ENCODE measurements at regions not wholly inside any gene's neighbourhood (a gene's known extent, or its start where the extent isn't known, plus 50 kb on each side); places are given as distances from the start of the nearest gene placed in this dataset.
"Not testable (repeated sequence)": the region's sequence is repeated elsewhere in the genome, so short reads cannot be mapped to it uniquely, and the experiment has no call there.

DNA sequence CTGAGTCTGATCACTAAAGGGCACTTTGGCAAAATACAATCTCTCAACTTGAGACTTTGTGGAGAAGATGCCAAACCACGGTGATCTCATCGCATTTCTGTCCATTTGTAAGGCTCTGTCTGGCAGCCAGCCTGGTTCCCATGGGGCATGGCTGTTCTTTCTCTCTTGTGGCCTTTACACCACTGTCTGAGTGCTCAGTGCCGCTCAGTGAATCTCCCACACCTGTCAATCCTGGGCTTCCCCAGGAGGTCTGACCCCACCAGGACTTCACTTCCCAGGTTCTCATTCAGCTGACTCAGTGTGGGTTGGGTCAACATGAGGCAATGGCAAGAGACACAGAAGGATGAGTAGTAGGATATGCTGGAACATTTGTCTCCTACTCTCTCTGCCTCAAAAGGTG, 96.8 kb upstream of the TRIB2 start:
- no peak overlapping the region for H3K27ac ChIP-seq
- no peak overlapping the region for H3K4me3 ChIP-seq
- no peaks in the 10 kb centered on the region for H3K27me3 ChIP-seq
- DNase-seq: peak; percentile 56 to 60
- no peaks in the 10 kb centered on the region for H3K9me3 ChIP-seq (replicated peaks)
- no peaks in the 10 kb centered on the region; the same call in 1 of the 2 replicates for H3K36me3 ChIP-seq
- peaks cover 12% of the 10 kb centered on the region; the same call in 1 of the 2 replicates for H3K4me1 ChIP-seq

DNA sequence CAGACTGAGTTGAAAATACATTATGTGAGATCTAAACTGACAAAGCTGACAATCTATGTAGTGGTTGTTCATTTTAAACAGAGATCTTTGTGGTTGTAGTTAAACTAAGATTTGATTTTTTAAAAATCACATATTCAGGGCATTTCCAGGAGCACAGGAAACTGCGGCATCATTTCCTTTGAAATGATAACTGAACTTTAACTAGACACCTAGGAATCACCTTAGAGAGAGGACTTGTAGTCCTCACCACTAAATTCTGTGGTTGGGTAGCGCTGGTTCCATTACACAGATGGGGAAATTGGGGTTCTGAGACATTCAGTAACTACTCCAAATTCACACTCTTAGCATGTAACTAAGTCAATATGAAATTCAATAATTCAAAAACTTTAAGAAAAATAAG, 96.0 kb upstream of the TRIB2 start:
- no peak overlapping the region for H3K4me3 ChIP-seq
- no peak for DNase-seq
- no peak overlapping the region for H3K27ac ChIP-seq
- H3K36me3 ChIP-seq: no peaks in the 10 kb centered on the region; the same call in 1 of the 2 replicates
- no peaks in the 10 kb centered on the region for H3K27me3 ChIP-seq
- H3K9me3 ChIP-seq (replicated peaks): no peaks in the 10 kb centered on the region
- peaks cover 12% of the 10 kb centered on the region; the same call in 1 of the 2 replicates for H3K4me1 ChIP-seq

DNA sequence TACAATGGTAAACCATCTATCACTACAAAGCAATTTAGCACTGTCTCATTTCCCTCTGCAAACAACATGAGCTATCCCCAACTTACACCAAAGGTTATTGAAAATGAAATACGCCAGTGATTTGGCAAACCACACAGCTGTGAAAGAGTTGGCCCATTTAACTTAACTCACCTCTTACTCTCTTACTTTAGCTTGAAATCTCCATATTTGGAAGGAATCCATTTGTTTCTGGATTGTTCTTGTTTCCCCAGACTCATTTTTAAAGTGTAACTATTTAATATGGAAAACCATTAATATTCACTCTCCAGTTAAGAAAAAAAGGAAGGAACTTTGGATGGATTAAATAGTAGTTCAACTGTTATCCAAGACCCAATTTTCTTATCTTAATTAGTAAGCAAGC, 93.7 kb upstream of the TRIB2 start:
- Histone ChIP-seq H3K36me3 (no peaks in the 10 kb centered on the region; the same call in 1 of the 2 replicates), H3K4me1 (peaks cover 12% of the 10 kb centered on the region; the same call in 1 of the 2 replicates), H3K9me3 (replicated peaks) (no peaks in the 10 kb centered on the region; the same call in 1 of the 2 replicates), H3K27me3 (no peaks in the 10 kb centered on the region), H3K27ac (no peak overlapping the region), H3K4me3 (no peak overlapping the region)
- no peak for DNase-seq

DNA sequence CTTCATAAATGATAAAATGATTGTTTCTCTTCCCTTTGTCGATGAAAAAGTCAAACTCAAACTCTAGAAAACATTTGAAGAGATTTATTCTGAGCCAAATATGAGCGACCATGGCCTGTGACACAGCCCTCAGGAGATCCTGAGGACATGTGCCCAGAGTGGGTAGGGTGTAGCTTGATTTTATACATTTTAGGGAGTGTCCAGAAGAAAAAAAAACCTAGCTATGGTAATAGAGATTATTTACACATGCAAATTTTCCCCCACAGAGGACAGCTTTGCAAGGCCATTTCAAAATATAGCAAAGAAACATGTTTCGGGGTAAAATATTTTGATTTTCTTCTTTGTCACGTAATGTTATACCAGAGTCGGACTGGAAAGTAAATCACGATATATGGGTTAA, 92.4 kb upstream of the TRIB2 start:
- H3K4me1 ChIP-seq: peaks cover 12% of the 10 kb centered on the region; the same call in 1 of the 2 replicates
- no peak for DNase-seq
- no peak overlapping the region for H3K4me3 ChIP-seq
- H3K27me3 ChIP-seq: no peaks in the 10 kb centered on the region
- no peaks in the 10 kb centered on the region; the same call in 1 of the 2 replicates for H3K36me3 ChIP-seq
- no peak overlapping the region for H3K27ac ChIP-seq
- H3K9me3 ChIP-seq (replicated peaks): no peaks in the 10 kb centered on the region; the same call in 1 of the 2 replicates

DNA sequence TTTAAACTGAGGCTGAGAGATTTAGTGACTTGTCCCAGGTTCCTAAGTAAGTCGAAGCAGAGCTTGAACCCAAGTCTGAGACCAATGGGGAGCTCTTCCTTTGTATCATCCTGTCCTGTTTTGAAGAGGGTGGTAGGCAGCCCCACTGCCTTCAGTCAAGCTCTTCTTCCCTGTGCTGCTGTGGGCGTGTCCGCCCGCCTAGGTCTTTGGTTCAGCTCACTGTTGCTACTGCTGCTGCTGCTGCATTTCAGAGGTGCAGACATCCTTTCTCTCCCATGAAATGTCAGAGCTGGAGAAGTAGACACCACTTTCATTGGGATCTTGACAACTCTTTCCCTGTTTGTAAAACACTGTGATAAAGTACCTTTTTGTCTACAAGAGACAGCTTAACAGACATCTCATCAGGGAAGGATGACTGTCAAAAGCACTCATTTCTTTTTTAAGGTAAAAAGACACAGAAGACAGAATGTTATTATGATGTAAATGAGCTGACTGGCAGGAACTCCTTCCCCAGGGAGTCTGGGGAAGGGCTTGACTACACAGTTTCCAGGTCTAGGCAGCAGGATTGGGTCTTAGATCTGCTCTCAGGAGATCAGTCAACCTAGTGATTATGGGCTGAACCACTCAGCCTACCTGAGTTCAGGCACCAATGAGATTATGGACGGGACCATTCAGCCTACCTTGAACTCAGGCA, 91.7 kb upstream of the TRIB2 start:
- Histone ChIP-seq H3K9me3 (replicated peaks) (no peaks in the 10 kb centered on the region; the same call in 1 of the 2 replicates), H3K36me3 (no peaks in the 10 kb centered on the region; the same call in 1 of the 2 replicates), H3K4me3 (no peak overlapping the region), H3K27ac (no peak overlapping the region), H3K4me1 (peaks cover 7% of the 10 kb centered on the region; the same call in 1 of the 2 replicates), H3K27me3 (no peaks in the 10 kb centered on the region)
- no peak for DNase-seq

DNA sequence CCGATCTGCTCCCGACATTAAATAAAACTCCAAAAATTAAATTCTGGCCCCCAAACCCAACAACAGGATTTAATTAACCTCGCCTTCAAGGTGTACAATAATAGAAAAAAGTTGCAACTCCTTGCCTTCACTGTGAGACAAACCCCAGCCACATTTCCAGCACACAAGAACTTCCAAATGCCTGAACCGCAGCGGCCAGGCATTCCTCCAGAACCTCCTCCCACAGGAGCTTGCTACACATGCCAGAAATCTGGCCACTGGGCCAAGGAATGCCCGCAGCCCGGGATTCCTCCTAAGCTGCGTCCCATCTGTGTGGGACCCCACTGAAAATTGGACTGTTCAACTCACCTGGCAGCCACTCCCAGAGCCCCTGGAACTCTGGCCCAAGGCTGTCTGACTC, 88.2 kb upstream of the TRIB2 start:
- H3K27ac ChIP-seq; H3K36me3 ChIP-seq; H3K4me3 ChIP-seq; H3K27me3 ChIP-seq; H3K4me1 ChIP-seq; DNase-seq; H3K9me3 ChIP-seq (replicated peaks): not testable (repeated sequence)

DNA sequence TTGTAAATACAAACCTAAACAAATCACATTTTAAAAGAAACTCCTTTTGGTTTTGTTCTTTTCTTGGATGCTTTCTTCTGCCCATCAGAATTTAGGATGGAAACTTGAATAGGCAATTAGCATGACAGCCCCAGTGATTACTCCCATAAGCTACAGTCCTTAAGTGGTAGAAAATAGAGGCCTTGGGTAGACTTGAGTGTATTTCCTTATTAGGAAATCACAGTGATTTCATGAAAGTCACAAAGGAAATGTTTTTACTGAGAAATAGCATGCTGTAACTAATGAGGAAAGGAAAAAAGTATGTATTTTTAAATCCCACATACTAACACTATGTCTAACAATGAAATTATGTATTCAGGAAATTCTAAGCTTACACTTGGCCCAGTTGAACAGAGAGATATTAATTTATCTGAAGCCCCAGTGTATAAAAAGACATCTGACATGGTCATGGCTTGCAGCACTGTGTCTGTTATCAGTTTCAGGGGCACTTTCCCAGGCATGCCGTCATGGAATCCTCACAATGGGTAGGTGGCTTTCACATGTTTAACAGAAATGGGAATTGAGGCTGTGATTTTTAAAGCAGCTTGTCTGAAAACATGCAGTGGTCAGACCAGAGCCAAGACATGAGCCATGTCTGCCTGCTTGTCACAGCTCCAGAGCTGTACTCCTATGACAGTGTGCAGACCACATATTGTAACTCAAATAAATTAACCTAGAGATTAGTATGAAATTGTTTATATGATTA, 79.7 kb upstream of the TRIB2 start:
- H3K27me3 ChIP-seq: no peaks in the 10 kb centered on the region
- H3K4me3 ChIP-seq: no peak overlapping the region
- no peaks in the 10 kb centered on the region for H3K36me3 ChIP-seq
- no peaks in the 10 kb centered on the region for H3K4me1 ChIP-seq
- no peak overlapping the region for H3K27ac ChIP-seq
- DNase-seq: no peak
- no peaks in the 10 kb centered on the region for H3K9me3 ChIP-seq (replicated peaks)

DNA sequence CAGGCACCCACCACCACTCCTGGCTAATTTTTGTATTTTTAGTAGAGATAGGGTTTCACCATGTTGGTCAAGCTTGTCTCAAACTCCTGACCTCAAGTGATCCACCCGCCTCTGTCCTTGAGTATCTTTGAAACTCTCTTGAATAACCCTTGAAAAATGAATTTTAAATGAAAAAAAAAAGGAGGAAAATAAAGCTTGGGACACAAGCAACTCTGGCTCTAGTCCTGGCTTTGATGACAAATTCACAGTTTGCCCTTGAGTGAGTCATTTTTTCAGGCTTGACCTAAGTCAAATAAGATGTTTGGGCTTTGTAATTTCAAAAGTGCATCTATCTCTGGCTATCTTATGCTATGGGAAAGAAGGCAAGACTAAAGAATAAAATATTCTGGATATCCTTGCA, 79.0 kb upstream of the TRIB2 start:
- Histone ChIP-seq H3K4me1 (no peaks in the 10 kb centered on the region), H3K36me3 (no peaks in the 10 kb centered on the region), H3K27ac (no peak overlapping the region), H3K27me3 (no peaks in the 10 kb centered on the region), H3K4me3 (no peak overlapping the region), H3K9me3 (replicated peaks) (no peaks in the 10 kb centered on the region)
- DNase-seq: no peak

DNA sequence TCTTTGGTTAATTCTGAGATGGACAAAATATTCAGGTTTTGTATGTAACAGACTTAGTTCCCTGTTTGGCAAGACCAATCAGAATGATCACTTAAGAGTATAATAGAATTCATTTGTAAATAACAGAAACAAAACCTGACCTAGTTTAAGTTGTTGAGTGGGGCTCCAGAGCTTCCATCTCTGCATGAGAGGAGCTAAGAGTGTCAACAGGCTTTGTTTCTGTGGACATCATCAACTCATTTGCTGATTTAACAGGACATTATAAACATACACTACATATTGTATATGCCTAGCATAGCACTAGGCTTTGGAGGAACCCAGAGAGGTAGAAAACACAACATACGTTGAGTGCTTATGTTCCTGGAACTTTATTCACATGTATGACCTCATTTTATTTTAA, 75.3 kb upstream of the TRIB2 start:
- no peaks in the 10 kb centered on the region for H3K27me3 ChIP-seq
- no peak for DNase-seq

DNA sequence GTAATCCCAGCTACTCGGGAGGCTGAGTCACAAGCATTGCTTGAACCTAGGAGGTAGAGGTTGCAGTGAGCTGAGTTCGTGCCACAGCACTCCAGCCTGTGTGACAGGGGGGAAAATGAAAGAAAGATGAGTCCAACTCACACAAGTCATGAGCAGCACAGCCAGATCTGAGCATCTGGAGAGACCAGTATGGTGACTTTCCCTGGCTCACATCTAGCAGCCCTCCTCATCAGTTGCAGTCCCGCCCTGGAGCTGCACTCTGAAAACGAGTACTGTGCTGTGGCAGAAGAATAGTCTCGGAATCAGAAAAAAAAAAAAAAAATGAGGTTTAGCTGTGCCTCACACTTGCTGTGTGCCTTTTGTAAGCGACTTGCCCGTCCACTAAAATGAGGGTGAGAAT, 74.4 kb upstream of the TRIB2 start:
- Histone ChIP-seq H3K4me3 (no peak overlapping the region), H3K27me3 (no peaks in the 10 kb centered on the region), H3K27ac (no peak overlapping the region), H3K9me3 (replicated peaks) (0 out of 2 replicates have a peak, but pooled peaks cover 2% of the 10 kb centered on the region), H3K4me1 (no peaks in the 10 kb centered on the region), H3K36me3 (no peaks in the 10 kb centered on the region)
- no peak for DNase-seq

More for the DNA sequence above, 75.3 kb upstream of the TRIB2 start:
- no peak overlapping the region for H3K27ac ChIP-seq
- 0 out of 2 replicates have a peak, but pooled peaks cover 2% of the 10 kb centered on the region for H3K9me3 ChIP-seq (replicated peaks)
- no peak overlapping the region for H3K4me3 ChIP-seq
- no peaks in the 10 kb centered on the region for H3K36me3 ChIP-seq
- H3K4me1 ChIP-seq: no peaks in the 10 kb centered on the region

DNA sequence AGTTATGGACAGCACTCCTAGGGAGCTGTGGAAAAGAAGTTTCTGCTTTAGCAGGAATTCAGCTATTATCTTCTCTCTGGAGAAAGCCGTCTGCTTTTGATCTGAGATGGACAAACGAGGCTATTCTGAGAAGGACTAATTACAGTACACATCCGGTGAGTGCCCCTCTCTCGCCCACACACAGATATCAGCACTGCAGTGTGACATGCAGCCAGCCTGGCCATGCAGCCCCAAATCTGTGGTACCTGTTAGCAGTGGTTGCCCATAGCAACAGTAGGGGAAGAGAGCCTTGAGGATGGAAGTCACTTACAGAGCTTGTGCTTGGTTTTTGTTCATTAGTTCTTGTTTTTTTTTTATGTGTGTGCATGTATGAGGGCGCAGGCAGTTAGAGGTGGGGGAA, 73.9 kb upstream of the TRIB2 start:
- Histone ChIP-seq H3K4me1 (no peaks in the 10 kb centered on the region), H3K36me3 (no peaks in the 10 kb centered on the region), H3K9me3 (replicated peaks) (0 out of 2 replicates have a peak, but pooled peaks cover 2% of the 10 kb centered on the region), H3K4me3 (no peak overlapping the region), H3K27ac (no peak overlapping the region), H3K27me3 (no peaks in the 10 kb centered on the region)
- DNase-seq: no peak

DNA sequence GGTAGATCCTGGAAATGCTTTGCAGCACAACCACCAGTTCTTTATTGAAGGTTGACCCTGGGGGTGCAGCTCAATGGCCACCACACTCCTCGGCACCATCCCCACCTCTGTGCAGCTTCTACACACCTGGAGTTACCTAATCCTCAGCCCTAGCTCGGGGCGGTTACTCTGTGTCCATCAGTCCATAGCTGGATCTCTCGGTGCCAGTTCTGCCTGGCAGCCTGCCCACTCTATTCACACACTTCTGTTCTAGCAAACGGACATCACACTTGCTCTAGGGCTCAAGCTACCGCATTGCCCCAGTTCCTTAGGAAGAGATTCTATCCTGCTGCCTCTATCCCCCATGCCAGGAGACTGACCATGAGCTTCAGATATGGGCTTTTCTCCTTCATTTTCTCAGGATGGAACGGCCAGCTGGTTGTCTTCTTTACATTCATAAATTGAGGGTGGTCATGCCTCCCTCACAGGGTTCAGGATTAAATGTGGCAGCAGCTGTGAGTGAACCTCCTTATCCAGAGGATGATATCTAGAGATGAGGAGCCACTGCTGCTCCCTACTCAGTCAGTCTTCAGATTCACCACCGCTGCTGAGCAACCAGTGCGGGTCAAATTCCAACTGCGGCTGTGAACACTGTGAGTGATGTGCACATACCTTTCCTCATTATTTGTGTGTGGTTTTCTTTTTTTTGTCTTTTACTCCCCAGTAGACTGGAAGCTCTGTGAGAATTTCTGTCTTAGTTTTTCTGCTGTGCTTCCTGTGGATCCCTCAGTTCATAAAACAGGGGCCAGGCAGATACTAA, 66.9 kb upstream of the TRIB2 start:
- Histone ChIP-seq H3K4me1 (peaks cover 31% of the 10 kb centered on the region), H3K27ac (peak overlapping the region; percentile 87), H3K27me3 (no peaks in the 10 kb centered on the region), H3K9me3 (replicated peaks) (0 out of 2 replicates have a peak, but pooled peaks cover 2% of the 10 kb centered on the region), H3K4me3 (no peak overlapping the region), H3K36me3 (no peaks in the 10 kb centered on the region)
- peak; percentile 77 to 82 for DNase-seq

DNA sequence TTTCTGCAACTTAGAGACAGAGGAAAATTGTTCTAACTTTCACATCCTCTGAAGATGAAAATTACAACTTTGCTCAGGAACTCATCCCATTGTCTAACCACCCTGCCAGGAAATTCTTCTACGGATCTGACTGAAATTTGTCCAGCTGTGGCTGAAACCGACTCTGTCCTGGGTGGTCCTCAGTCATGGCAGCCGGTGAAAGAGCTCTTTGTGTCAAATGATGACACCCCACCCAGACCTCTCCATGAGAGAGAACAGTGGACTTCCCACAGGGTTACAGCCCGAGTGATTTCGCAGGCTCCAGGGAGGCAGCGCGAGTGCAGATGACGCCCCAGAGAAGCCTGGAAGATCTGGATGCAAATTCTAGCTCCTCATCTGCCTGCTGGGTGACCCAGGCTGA, 65.1 kb upstream of the TRIB2 start:
- H3K27me3 ChIP-seq: no peaks in the 10 kb centered on the region
- no peaks in the 10 kb centered on the region for H3K9me3 ChIP-seq (replicated peaks)
- no peak overlapping the region for H3K4me3 ChIP-seq
- H3K27ac ChIP-seq: peak overlapping the region; percentile 87
- no peaks in the 10 kb centered on the region for H3K36me3 ChIP-seq
- peak; percentile 92 to 96 for DNase-seq
- H3K4me1 ChIP-seq: peaks cover 31% of the 10 kb centered on the region

DNA sequence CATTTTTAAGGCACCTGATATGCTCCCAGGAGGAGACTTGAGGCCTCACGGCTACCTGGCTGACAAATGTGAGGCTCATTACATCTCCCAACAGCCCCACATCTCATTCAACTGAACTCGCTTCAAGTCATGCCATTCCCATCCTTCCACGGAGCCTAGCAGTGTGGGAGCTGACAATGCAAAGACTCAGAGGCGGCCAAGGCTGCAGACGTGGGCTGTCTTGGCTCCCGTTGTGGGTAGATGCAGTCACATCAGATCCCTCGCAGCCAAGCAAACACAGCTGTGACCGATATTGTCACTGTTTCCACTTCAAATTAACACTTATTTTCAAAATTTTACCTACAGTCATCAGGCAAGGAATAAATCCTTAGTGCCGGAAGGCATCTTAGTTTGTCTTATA, 64.0 kb upstream of the TRIB2 start:
- Histone ChIP-seq H3K27me3 (no peaks in the 10 kb centered on the region), H3K4me1 (peaks cover 31% of the 10 kb centered on the region), H3K4me3 (no peak overlapping the region), H3K27ac (peak overlapping the region; percentile 87; the same call in 1 of the 2 replicates), H3K9me3 (replicated peaks) (no peaks in the 10 kb centered on the region), H3K36me3 (no peaks in the 10 kb centered on the region)
- no peak for DNase-seq

DNA sequence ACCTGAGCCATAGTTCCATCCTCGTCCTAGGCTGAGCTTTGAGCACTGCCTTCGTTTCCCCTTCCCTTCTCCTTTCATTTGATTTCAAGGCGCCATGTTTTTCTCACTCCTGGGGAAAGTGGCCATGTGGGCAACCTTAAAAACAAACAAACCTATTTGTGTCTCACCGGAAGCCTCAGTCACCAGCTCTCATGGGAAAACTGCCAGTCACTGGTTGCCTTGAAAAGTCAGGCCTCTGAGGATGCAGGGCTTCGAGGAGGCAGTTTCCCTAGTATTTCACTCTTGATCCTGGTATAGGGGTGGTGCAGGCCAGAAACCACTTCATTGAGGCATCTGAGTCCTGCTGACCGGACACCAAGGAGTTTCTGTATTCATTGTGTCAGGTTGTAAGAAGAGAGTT, 59.2 kb upstream of the TRIB2 start:
- no peak overlapping the region for H3K27ac ChIP-seq
- DNase-seq: no peak
- no peaks in the 10 kb centered on the region for H3K27me3 ChIP-seq
- no peaks in the 10 kb centered on the region for H3K9me3 ChIP-seq (replicated peaks)
- H3K4me3 ChIP-seq: no peak overlapping the region
- peaks cover 3% of the 10 kb centered on the region; the same call in 1 of the 2 replicates for H3K4me1 ChIP-seq
- H3K36me3 ChIP-seq: no peaks in the 10 kb centered on the region

Data from SJCRH30 (cell line).